CD4-positive, alpha-beta T cell treated with Interleukin-6 for 4 hours (primary cell): ENCODE measurements at regions not wholly inside any gene's neighbourhood (a gene's known extent, or its start where the extent isn't known, plus 50 kb on each side); places are given as distances from the start of the nearest gene placed in this dataset.
"Not testable (repeated sequence)": the region's sequence is repeated elsewhere in the genome, so short reads cannot be mapped to it uniquely, and the experiment has no call there.

Experiments used
- DNase-seq: peaks from one replicate; pipeline ENCODE4 v3.0.0-alpha.2; 2020; ENCODE audit warnings: mixed read lengths

DNA sequence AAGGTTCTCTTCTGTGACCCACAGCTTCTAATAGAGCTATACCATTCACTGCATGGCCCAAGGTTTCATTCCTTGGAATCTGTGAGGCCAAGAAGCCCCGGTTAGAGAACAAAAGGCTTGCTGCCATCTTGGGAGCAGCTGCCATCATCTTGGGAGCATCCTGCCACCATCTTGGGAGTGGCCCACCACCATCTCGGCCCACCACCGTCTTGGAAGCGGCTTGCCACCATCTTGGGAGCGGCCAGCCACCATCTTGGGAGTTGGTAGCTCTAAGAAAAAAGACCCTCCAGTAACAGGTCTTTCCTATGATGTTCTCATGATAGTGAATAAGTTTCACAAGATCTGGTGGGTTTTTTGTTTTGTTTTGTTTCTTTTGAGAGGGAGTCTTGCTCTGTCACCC, 703.9 kb upstream of the ANO3 start:
- DNase-seq = no peak

DNA sequence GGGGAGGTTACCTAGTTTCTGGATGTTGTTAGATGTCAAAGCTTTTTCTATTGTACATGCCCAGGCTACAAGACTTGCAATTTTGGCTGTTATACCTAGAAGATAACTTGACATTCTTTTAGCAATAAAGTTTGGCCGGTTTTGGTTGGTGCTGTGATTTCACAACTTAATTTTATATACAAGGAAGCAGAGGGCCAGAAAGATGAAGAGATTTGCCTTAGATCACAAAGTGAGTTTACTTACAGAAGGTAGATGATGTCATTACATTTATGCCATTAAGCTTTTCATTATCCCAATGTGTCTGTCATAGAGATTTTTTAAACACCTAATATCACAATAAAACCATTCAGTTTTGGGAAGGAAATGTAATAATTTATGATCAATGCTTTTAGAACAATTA, 698.7 kb upstream of the ANO3 start:
- no peak for DNase-seq

DNA sequence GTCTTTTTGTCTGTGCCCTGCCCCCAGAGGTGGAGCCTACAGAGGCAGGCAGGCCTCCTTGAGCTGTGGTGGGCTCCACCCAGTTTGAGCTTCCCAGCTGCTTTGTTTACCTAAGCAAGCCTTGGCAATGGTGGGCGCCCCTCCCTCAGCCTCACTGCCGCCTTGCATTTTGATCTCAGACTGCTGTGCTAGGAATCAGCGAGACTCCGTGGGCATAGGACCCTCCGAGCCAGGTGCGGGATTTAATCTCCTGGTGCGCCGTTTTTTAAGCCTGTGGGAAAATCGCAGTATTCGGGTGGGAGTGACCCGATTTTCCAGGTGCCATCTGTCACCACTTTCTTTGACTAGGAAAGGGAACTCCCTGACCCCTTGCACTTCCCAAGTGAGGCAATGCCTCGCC, 682.7 kb upstream of the ANO3 start:
- DNase-seq = not testable (repeated sequence)

DNA sequence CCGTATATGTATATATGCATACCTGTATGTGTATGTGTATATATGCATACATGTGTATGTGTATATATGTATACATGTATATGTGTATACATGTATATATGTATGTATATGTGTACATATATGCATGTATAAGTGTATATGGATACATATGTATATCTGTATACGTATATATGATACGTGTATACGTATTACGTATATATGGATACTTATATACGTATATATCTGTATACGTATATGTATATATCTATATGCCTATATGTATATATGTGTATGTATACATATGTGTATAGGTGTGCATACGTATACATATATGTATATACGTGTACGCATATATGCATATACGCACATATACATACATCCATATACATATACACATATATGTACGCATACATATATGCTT, 681.6 kb upstream of the ANO3 start:
- no peak for DNase-seq

DNA sequence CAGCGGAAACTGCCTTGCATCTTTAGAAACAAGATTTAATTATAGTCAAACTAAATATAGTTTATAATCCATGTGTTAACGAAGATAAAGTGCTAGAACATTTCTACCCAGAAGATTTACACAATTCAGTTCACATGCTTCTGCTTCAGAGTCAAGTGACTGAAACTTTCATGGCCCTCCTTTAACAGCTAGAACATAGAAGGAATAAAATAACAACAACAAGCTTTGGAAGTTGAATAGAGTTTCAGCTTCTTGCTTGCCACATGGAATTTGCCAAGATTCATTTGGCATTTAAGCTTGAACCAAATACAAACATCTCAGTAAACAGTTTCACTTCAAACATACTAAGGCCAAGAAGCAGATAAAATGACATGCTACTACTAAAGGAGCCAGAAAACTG, 676.3 kb upstream of the ANO3 start:
- no peak for DNase-seq

DNA sequence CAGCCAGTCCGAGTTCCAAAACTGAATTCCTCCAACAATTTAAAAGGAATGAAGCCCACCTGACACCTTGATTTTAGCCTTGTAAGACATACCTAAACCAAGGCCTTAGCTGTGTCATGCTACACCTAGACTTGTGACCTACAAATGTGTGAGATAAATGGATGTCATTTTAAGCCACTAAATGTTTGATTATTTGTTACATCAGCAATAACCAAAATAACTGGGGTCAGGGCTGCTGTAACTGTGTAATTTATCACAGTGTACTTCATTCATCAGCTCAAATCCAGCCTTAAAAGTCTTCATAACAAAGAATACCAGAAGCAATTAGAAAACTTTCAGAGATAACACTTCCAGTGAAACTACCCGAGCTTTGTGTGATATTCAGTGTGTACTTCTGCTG, 673.0 kb upstream of the ANO3 start:
- DNase-seq = no peak

DNA sequence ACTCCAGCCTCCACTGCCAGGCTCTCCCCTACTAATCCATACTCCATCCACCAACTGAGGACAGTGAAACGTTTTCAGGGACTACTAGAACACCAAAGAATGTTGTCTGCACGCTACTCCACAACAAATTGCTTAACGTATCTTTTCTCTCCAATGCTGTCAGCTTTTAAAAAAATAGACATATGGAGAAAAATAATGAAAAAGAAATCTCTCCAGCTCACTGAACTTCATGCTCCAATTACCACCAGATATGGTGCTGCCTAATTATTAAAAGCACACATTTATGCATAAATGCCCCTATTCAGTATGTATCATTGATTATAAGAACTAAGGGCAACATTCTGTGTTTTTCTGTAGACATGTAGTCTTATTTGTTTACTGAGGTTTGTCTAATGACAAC, 672.2 kb upstream of the ANO3 start:
- no peak for DNase-seq

DNA sequence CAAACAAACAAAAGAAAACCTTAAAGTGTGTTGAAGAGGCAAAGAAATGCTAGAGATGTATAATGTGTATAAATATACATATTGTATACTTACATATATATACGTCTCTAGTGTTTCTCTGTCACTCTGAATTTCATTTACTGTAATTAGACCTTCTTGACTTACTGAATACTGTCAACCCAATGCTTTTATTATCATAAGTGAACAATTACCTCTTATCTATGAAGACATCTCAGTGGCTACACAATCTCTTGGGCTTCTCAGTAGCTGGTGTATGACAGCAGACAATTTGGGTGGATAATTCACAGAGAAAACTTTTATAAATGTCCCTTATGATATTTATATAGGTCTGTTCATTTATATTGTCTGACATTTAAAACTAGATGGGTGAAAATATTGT, 664.1 kb upstream of the ANO3 start:
- DNase-seq = no peak

DNA sequence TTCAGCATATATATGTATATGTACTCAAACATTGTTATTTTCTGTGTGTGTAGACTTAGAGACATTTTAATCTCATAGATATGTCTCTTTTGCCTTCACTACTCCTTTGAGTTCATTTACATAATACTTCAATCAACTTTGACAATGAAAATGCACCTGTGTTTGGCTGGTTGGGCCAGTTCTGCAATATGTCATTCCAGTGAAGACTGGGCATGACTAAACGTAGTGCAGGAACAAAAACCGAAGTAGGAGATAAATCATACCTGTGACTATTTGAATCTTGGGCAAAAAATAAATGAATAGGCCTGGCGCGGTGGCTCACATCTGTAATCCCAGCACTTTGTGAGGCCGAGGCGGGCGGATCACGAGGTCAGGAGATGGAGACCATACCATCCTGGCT, 640.0 kb upstream of the ANO3 start:
- DNase-seq = no peak

DNA sequence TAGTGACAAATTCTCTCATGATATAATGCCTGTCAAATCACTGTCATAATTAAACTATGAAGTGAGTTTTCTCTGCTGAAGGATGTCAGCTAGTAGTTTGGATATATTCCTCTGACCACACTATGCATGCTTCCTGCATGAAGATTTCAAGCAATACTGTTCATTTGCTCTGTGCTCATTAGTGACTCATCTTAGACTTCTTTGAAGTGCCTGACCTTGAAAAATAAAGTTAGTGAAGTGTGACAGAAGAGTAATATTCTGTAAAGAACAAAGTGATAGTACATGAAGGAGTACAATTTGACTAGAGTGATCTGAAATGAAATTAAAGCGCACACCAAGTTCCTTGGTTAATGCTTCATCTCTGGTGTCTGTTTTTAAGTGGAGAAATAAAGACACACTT, 629.5 kb upstream of the ANO3 start:
- no peak for DNase-seq

DNA sequence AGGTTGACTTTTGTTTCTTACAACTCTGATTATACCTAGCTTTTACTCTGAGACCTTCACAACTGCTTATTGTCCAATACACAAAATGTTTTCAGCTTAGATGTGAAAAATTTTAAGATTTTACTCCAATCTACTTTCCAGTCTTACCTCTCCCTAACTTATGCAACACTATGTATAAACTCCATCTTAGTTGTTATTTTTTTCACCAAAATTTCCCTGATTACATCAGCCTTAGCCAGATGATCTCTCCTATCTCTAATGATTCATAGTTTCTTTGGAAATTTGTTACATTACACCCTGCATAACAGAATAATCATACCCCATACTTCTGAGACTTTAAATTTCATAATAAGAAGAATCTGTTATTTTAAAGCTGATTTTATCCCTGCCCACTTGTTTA, 621.0 kb upstream of the ANO3 start:
- DNase-seq = no peak

DNA sequence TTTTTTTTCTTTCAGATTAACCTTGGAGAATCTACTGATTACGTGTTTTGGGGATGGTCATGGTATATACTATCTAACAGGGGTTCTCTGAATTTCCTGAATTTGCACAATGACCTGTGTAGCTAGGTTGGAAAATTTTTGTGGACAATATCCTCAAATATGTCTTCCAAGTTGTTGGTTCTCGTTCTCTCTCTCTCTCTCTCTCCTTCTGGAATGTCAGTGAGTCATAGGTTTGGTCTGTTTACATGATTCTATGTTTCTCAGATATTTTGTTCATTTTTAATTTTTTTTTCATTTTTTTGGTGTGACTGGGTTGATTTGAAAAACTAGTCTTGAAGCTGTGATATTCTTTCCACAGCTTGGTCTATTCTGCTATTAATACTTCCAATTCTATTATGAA, 604.0 kb upstream of the ANO3 start:
- DNase-seq = no peak

DNA sequence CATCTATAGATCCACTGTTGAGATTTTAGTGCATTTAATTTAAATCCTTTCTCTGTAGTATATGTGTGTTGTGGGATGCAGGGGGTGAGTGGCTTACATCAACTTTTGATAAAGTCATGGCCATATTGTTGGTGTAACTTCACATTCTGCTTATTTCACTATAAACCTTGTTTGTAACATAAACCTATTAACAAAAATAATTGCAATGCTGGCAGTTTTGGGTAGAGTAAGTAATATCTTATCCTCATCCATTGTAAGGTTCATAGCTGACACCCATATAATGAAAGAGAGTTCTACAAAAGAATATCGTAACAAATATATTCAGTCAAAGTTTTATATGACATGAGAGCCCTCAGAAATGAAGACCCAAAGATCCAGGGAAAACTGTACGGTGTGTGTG, 601.7 kb upstream of the ANO3 start:
- DNase-seq = no peak

DNA sequence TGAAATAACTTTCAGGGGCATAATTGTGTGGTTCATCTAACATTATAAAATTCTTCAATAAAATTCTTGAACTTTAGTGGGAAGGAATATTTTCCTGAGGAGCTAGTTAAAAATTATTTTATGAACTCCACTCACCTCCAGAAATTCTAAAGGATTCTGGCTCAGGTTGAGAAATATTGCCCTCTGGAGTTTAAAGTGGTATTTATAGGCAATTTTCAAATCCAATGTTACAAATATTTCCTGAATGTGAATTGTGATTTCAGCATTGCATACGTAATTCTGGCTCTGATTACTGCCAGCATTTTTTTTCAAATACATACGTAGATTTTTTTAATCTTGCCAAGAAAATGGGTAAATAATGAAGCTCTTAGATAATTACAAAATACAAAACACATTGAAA, 598.2 kb upstream of the ANO3 start:
- no peak for DNase-seq

DNA sequence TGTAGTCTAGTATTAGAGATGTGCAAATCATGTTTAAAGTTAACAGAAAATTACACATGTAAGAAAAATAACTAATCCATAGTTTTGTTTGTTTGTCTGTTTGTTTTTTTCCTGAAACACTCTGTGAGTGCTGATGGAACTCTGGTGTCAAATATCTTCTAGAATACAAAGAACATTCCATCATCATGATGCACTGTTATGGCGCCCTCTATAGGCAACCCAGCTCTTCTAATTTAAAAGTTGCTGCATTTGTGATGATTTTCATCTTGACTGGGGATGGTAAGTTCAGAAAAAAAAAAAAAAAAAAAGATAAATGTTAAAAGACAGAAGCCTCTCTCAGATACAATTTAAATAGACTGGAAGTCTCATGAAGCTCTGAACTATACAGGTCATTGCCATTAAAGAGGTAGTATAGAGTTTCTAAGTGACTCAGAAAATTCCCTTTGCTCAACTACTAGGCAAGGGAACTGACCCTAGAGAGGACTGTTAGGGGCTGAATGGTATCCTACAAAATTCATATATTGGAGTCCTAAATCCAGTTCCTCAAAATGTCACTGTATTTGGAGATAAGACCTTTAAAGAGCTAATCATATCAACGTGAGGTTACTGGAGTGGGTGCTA, 597.2 kb upstream of the ANO3 start:
- DNase-seq = no peak

DNA sequence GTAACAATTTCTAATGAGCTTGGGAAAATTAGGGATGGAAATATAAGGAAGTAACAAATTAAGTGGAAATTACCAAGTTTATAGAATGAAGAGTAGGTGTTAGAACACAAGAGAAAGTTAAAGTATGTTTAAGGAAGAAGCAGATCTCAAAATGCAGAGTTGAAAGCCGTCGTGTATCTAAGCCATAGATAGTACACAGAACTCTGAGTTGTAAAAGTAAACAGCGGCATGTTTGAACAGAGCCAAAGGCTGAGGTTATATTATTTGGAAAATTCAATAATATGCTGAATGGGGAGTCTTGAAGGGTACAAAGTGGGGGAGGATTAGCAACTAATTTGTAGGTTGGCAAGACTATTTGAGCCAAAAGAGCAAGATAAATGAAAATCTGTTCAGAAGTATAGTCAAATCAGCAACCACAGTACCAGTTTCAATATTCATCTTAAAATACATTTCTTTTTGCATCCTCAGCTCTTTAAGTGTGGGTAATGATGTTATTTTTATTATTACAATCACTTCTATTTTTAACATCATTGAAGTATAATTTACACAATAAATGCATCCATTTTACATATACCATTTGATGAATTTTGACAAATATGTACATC, 594.8 kb upstream of the ANO3 start:
- DNase-seq = no peak

DNA sequence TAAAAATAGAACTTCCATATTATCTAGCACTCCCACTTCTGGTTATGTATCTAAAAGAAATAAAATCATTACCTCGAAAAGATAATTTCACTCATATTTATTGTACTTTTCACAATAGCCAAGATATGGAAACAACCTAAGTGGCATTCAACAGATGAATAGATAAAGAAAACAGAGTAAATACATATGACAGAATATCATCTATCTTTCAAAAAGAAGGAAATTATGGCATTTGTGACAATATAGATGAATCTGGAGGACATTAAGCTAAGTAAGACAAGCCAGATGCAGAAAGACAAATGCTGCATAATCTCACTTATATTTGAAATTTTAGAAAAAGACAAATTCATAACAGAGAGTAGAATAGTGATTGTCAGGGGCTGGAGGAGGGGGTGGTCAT, 590.0 kb upstream of the ANO3 start:
- no peak for DNase-seq

DNA sequence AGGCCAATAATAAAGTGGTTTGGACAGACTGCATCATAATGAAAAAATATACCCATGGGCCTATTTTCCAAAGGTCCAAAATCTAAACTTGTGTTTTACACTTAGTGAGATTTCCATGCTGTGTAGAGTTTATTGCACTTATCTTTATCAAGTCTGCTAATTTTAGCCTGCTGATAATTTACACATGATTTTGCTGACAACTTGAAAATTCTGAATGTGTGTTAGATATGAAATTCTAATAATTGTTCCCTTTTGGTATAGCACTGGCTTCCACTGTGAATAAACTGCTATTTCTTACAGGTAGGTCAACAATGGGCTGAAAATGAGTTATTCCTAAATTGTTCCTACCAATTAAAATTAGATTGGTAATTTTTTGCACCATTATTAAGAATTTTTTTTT, 589.1 kb upstream of the ANO3 start:
- DNase-seq = no peak

DNA sequence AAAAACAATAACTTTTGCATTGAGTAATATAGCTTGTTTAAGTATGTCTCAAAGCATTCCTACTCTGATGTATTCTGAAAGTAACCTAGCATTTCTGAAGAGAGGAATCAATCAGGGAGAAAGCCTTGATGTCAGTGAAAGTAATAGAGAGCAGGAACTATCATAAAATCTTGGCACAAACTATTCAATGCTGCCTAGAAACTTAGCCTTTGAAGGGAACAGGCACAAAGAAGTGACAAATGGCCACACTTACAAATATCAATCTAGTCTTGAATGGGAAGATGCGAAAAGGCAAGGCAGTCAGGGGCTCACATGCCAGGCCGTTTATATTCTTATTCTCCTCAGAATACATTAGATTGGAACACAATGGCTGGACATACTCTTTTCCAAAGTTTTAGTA, 576.5 kb upstream of the ANO3 start:
- DNase-seq = no peak

DNA sequence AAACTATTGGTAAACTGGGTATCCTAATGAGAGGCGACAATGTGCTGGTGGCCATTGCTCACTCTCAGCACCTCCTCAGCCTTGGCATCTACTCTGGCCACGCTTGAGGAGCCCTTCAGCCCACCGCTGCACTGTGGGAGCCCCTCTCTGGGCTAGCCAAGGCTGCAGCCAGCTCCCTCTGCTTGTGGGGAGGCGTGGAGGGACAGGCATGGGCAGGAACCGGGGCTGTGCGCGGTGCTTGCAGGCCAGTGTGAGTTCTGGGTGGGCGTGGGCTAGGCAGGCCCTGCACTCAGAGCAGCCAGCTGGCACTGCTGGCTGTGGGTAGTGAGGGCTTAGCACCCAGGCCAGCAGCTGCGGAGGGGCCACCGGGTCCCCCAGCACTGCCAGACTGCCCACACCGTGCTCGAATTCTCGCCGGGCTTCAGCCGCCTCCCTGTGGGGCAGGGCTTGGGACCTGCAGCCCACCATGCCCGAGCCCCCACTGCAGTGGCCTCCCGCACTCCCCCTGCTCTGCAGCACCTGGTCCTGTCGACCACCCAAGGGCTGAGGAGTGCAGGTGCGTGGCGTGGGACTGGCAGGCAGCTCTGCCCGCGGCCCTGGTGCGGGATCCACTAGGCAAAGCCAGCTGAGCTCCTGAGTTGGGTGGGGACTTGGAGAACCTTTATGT, 575.9 kb upstream of the ANO3 start:
- DNase-seq = no peak

DNA sequence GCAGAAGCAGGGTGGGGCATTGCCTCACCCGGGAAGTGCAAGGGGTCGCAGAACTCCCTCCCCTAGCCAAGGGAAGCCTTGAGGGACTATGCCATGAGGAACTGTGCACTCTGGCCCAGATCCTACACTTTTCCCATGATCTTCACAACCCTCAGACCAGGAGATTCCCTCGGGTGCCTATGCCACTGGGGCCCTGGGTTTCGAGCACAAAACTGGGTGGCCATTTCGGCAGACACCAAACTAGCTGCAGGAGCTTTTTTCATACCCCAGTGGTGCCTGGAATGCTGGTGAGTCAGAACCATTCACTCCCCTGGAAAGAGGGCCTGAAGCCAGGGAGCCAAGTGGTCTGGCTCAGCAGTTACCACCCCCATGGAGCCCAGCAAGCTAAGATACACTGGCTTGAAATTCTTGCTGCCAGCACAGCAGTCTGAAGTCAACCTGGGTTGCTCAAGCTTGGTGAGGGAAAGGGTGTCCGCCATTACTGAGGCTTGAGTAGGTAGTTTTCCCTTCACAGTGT, 573.7 kb upstream of the ANO3 start:
- no peak for DNase-seq

DNA sequence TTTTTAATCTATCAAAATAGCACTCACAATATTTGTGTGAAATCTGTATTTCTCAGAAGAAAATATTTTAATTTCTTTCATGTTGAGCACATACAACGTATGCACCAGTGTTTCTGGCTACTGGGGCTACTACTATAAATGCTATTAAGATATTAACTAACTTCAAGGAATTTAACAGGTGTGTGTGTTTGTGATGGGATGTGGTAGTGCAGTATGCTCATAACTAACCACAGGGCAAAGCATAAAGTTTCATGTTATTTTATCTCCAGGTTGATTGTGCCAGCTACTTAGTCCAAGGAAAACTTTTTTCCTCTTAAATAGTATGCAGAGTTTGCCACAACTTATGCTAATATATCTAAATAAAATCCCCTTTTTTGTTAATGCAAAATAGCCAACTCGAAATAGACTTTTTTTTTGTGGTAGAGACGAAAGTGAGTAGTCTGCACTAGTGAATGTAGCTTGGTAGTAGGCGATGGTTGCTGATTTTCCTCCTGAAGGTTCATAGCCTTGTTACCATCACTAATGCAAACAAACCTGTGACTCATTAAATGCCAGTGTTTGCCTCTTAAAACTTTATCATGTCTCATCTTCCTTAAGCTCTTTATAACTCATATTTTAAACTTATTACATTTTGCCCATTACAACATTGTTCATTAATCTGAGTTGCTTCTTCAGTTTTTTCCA, 565.5 kb upstream of the ANO3 start:
- DNase-seq = no peak

DNA sequence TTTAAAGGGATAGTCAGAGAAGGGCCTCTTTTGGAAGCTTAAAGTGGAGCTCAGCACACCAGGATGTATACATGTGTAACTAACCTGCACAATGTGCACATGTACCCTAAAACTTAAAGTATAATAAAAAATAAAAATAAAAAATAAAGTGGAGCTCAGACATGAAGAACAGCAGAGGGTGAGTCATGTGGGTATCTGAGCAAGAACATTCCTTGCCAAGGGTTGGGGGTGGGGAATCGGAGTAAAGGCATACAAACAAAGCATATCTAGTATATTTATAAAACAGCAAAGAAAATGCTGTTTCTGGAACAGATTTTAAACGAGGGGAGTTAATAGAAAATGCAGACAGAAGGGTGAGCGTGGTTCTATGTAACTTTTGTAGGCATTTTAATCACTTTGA, 562.6 kb upstream of the ANO3 start:
- DNase-seq = no peak

DNA sequence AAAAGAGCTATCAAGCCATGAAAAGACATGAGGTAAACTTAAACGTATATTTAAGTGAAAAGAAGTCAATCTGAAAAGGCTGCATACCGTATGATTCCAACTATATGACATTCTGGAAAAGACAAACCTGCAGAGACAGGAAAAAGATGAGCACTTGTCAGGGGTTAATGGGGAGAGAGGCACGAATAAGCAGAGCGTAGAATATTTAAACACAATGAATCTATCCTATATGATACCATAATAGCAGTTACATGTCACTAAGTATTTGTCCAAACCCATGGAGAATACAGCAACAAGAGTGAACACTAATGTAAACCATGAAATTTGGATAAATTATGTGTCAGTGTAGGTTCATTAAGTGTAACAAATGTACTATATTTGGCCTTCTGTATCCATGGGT, 560.3 kb upstream of the ANO3 start:
- DNase-seq = no peak
